Natural killer cell (primary cell): ENCODE measurements at regions not wholly inside any gene's neighbourhood (a gene's known extent, or its start where the extent isn't known, plus 50 kb on each side); places are given as distances from the start of the nearest gene placed in this dataset.
"Not testable (repeated sequence)": the region's sequence is repeated elsewhere in the genome, so short reads cannot be mapped to it uniquely, and the experiment has no call there.

Experiments
- ATAC-seq, 3 donors: fragments of 150-1000 bp in 2 of 3; fragments of 200-7000 bp in 1 of 3; cut with Tn5 transposase; 1 replicate in 1 of 3; 2 replicates in 2 of 3; pipeline ENCODE4 v1.10.0; 2021; ENCODE audit warnings: mild to moderate bottlenecking in 2 of 3, moderate library complexity in 2 of 3
- DNase-seq, 2 donors: peaks; one replicate each; pipeline versions ENCODE4 v3.0.0 to v3.0.0-alpha.2; 2013 to 2021; ENCODE audit warnings: mixed read lengths in 1 of 2
- H3K27ac ChIP-seq: one replicate; pipeline ENCODE4 v1.5.1; 2013; ENCODE audit warnings: mild to moderate bottlenecking, low read length
- H3K27me3 ChIP-seq: one replicate; pipeline ENCODE4 v1.6.1; 2013; ENCODE audit warnings: low read length; ENCODE audit not compliant: control insufficient read depth, insufficient read depth
- H3K36me3 ChIP-seq: one replicate; pipeline ENCODE4 v1.6.1; 2013; ENCODE audit warnings: low read length; ENCODE audit not compliant: control insufficient read depth, insufficient read depth
- H3K4me1 ChIP-seq: one replicate; pipeline ENCODE4 v1.6.1; 2013; ENCODE audit warnings: low read length; ENCODE audit not compliant: control insufficient read depth, insufficient read depth
- H3K4me3 ChIP-seq: one replicate; pipeline ENCODE4 v1.5.1; 2013; ENCODE audit warnings: low read length
- H3K9me3 ChIP-seq: one replicate; pipeline ENCODE4 v1.6.1; 2013; ENCODE audit warnings: low read length; ENCODE audit not compliant: control insufficient read depth, insufficient read depth
- H3K27ac Mint-ChIP-seq, 2 donors: one replicate each; pipeline ENCODE4 v1.8.0; 2022; ENCODE audit warnings: mild to moderate bottlenecking in 2 of 2, mixed read lengths in 2 of 2, moderate library complexity in 1 of 2
- H3K27me3 Mint-ChIP-seq, 2 donors: one replicate each; pipeline ENCODE4 v1.8.0; 2022; ENCODE audit warnings: low read depth in 2 of 2, mixed read lengths in 2 of 2
- H3K36me3 Mint-ChIP-seq: one replicate; pipeline ENCODE4 v1.8.0; 2022; ENCODE audit warnings: mixed read lengths
- H3K4me1 Mint-ChIP-seq, 2 donors: one replicate each; pipeline ENCODE4 v1.8.0; 2022; ENCODE audit warnings: mixed read lengths in 2 of 2
- H3K4me3 Mint-ChIP-seq: one replicate; pipeline ENCODE4 v1.8.0; 2022; ENCODE audit warnings: mild to moderate bottlenecking, moderate library complexity, mixed read lengths
- H3K9me3 Mint-ChIP-seq, 2 donors: one replicate each; pipeline ENCODE4 v1.8.0; 2022; ENCODE audit warnings: mixed read lengths in 2 of 2
- WGBS: methylation state at CpG from one replicate; pipeline ENCODE4 v1.1.7; 2013; ENCODE audit warnings: missing lambda C conversion rate; ENCODE audit not compliant: insufficient coverage; 5-methylcytosine and 5-hydroxymethylcytosine counted together
- intact Hi-C: fragments of 100-400 bp; cut with micrococcal nuclease; formaldehyde crosslinking; loops from one replicate; pipeline ENCODE4 v1.14.2; 2022
- TF ChIP-seq, protein P1 (sequence below): fragments of 200-600 bp; IDR thresholded peaks from one replicate; pipeline ENCODE4 v1.8.0; 2022; ENCODE audit warnings: antibody characterized with exemption

DNA sequence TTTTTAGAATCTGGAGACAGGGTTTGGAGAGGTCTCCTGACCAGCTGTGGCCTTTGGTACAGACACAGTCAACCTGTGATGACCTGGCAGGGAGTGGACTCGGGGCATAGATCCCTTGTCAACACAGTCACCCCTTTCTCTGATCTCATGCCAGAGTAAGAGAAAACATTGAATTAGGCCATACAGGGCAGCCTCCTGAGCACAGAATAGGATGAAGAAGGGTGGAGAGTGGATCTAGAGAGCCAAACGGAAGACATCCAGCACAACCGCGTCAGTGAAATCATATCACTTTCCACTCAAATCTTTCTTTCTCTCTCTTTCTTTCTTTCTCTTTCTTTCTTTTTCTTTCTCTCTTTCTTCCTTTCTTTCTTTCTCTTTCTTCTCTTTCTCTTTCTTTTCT, 145.9 kb upstream of the TBX3 start:
- Mint-ChIP-seq H3K27me3 (no peaks in the 10 kb centered on the region), H3K27ac (no peak overlapping the region), H3K4me1 (no peaks in the 10 kb centered on the region), H3K36me3 (no peaks in the 10 kb centered on the region), H3K4me3 (no peak overlapping the region), H3K9me3 (peaks cover 0 to 2% of the 10 kb centered on the region in 2 donors)
- no peak overlapping the region for H3K4me3 ChIP-seq
- H3K27ac ChIP-seq, result no peak overlapping the region
- H3K9me3 ChIP-seq, result no peaks in the 10 kb centered on the region
- no peaks in the 10 kb centered on the region for H3K27me3 ChIP-seq
- TF ChIP-seq, protein P1, sequence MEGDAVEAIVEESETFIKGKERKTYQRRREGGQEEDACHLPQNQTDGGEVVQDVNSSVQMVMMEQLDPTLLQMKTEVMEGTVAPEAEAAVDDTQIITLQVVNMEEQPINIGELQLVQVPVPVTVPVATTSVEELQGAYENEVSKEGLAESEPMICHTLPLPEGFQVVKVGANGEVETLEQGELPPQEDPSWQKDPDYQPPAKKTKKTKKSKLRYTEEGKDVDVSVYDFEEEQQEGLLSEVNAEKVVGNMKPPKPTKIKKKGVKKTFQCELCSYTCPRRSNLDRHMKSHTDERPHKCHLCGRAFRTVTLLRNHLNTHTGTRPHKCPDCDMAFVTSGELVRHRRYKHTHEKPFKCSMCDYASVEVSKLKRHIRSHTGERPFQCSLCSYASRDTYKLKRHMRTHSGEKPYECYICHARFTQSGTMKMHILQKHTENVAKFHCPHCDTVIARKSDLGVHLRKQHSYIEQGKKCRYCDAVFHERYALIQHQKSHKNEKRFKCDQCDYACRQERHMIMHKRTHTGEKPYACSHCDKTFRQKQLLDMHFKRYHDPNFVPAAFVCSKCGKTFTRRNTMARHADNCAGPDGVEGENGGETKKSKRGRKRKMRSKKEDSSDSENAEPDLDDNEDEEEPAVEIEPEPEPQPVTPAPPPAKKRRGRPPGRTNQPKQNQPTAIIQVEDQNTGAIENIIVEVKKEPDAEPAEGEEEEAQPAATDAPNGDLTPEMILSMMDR, result no peak
- H3K36me3 ChIP-seq, result no peaks in the 10 kb centered on the region
- WGBS, result 89% methylated on average over 4 of the region's 4 CpGs
- DNase-seq (no peak), ATAC-seq (no peak)
- intact Hi-C loops, result no loop called here
- no peaks in the 10 kb centered on the region for H3K4me1 ChIP-seq

GRCh38 chr12:114829244-114829643, 145.3 kb upstream of the TBX3 start:
- H3K4me3 ChIP-seq, ATAC-seq, H3K4me1 ChIP-seq, intact Hi-C loops, H3K36me3 ChIP-seq, DNase-seq, H3K9me3 Mint-ChIP-seq, H3K27ac ChIP-seq, H3K4me1 Mint-ChIP-seq, H3K36me3 Mint-ChIP-seq, H3K27ac Mint-ChIP-seq, H3K27me3 Mint-ChIP-seq, H3K9me3 ChIP-seq, H3K27me3 ChIP-seq, H3K4me3 Mint-ChIP-seq: not testable (repeated sequence)

DNA sequence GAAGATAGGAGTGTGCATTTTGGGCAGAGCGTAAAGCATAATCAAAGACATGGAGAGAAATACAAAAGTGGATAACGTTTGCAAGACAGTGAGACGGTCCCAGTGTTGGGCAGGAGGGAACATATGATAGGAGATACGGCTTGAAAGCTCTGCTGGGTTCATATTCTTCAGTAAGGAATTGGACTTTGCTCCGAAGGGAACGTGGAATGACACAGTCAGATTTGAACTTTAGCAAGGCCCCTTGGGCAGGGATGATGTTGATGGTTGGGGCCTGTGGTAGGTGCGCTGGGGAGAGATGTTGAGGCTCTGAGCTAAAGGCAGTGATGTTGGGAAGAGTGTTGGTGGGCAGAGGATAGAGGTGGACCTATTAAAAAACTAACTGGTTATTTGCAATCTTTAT, 143.5 kb upstream of the TBX3 start:
- Histone ChIP-seq H3K9me3 (no peaks in the 10 kb centered on the region), H3K27me3 (no peaks in the 10 kb centered on the region), H3K36me3 (no peaks in the 10 kb centered on the region), H3K27ac (no peak overlapping the region), H3K4me3 (no peak overlapping the region), H3K4me1 (no peaks in the 10 kb centered on the region)
- no peaks in the 10 kb centered on the region for H3K36me3 Mint-ChIP-seq
- no peaks in the 10 kb centered on the region for H3K4me1 Mint-ChIP-seq
- TF ChIP-seq, protein P1, result no peak
- no peak overlapping the region for H3K27ac Mint-ChIP-seq
- intact Hi-C loops, result no loop called here
- DNase-seq, result no peak
- no peak for ATAC-seq
- H3K4me3 Mint-ChIP-seq, result no peak overlapping the region
- WGBS, result 86% methylated on average over 7 of the region's 7 CpGs
- H3K27me3 Mint-ChIP-seq, result no peaks in the 10 kb centered on the region
- peaks cover 0 to 2% of the 10 kb centered on the region in 2 donors for H3K9me3 Mint-ChIP-seq

GRCh38 chr12:114826244-114826643, 142.3 kb upstream of the TBX3 start:
- TF ChIP-seq, protein P1, result no peak
- no peak for ATAC-seq

More at GRCh38 chr12:114826244-114826643, 142.3 kb upstream of the TBX3 start:
- Mint-ChIP-seq H3K36me3 (no peaks in the 10 kb centered on the region), H3K27ac (no peak overlapping the region), H3K9me3 (peaks cover 0 to 2% of the 10 kb centered on the region in 2 donors), H3K4me3 (no peak overlapping the region), H3K4me1 (no peaks in the 10 kb centered on the region), H3K27me3 (no peaks in the 10 kb centered on the region)
- intact Hi-C loops, result no loop called here
- WGBS, result 55% methylated on average over 5 of the region's 5 CpGs
- no peak for DNase-seq
- Histone ChIP-seq H3K9me3 (no peaks in the 10 kb centered on the region), H3K36me3 (no peaks in the 10 kb centered on the region), H3K27ac (no peak overlapping the region), H3K4me3 (no peak overlapping the region), H3K4me1 (no peaks in the 10 kb centered on the region), H3K27me3 (no peaks in the 10 kb centered on the region)
